Hepatocyte (in vitro differentiated cells): ENCODE measurements at regions not wholly inside any gene's neighbourhood (a gene's known extent, or its start where the extent isn't known, plus 50 kb on each side); places are given as distances from the start of the nearest gene placed in this dataset.

ENCODE experiments used
- EZH2 ChIP-seq: fragments of 200-600 bp; sonication (generic); IDR thresholded peaks from 2 replicates; pipeline ENCODE4 v1.6.1; 2016; ENCODE audit warnings: antibody characterized with exemption, mild to moderate bottlenecking, borderline replicate concordance
- TF ChIP-seq, protein P1 (sequence below): fragments of 200-600 bp; sonication (generic); IDR thresholded peaks from 2 replicates; pipeline ENCODE4 v1.5.1; 2016; ENCODE audit warnings: antibody characterized with exemption, mild to moderate bottlenecking; ENCODE audit not compliant: poor library complexity

DNA sequence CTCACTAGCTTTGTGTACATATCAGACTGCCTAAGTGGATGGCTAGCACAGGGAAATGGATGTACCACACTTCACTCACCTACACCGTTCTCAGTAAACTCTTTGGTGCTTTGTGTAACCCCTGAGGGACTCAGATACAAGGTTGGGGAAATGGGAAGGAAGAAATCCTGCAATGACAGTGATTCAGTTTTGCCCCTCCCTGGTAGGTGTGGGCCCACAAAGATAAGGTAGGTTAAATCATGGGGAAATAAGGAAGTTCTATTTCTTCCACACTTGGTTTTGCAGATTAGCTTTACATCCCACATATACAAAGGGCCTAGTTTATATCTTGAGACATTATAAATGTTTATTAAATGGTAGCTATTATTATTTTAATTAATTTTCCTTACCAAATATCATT is 197.6 kb upstream of the SPANXN4 start:
- TF ChIP-seq EZH2, result no peak
- TF ChIP-seq, protein P1, sequence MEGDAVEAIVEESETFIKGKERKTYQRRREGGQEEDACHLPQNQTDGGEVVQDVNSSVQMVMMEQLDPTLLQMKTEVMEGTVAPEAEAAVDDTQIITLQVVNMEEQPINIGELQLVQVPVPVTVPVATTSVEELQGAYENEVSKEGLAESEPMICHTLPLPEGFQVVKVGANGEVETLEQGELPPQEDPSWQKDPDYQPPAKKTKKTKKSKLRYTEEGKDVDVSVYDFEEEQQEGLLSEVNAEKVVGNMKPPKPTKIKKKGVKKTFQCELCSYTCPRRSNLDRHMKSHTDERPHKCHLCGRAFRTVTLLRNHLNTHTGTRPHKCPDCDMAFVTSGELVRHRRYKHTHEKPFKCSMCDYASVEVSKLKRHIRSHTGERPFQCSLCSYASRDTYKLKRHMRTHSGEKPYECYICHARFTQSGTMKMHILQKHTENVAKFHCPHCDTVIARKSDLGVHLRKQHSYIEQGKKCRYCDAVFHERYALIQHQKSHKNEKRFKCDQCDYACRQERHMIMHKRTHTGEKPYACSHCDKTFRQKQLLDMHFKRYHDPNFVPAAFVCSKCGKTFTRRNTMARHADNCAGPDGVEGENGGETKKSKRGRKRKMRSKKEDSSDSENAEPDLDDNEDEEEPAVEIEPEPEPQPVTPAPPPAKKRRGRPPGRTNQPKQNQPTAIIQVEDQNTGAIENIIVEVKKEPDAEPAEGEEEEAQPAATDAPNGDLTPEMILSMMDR, result no peak
